ENCODE measurements at regions not wholly inside any gene's neighbourhood (a gene's known extent, or its start where the extent isn't known, plus 50 kb on each side); places are given as distances from the start of the nearest gene placed in this dataset.

DNA sequence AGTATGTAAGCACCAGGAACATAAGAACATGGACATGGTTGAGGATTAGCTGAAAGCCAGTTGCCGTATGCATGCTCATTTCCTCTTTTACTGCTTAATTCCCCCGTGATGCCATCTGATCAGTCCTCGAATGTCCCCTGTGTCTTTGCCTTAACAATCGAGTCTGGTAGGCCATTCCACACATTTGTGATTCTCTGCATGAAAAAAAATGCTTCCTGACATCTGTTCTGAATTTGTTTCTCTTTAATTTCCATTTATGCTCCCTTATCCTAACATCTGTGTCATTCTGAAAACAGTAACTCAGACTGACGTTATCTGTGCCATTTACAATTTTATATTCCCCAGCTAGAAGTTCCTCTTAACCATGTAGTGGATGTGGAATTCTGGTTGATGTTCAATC is 158.2 kb upstream of the TOX3 start:
- intact Hi-C loops (cut with micrococcal nuclease; ENCODE audit: unreplicated experiment): no loop called here
- CTCF ChIA-PET: no interaction called here
- H3K9me2 ChIP-seq (ENCODE audit: insufficient read depth): no peaks in the 10 kb centered on the region; the same call in 1 of the 2 replicates
- no peaks in the 10 kb centered on the region for H3K9me3 ChIP-seq (ENCODE audit: insufficient read depth, low read depth)
- H3F3A ChIP-seq (ENCODE audit: insufficient read depth, low read depth): no peaks in the 10 kb centered on the region
- no peaks in the 10 kb centered on the region for H3K79me2 ChIP-seq (ENCODE audit: low read depth)
- no peaks in the 10 kb centered on the region for H3K4me1 ChIP-seq (replicated peaks; ENCODE audit: insufficient read depth)
- no peak for TF ChIP-seq EZH2 (IDR thresholded peaks at IDR 0.05; ENCODE audit: low read depth)
- TF ChIP-seq, protein P1, sequence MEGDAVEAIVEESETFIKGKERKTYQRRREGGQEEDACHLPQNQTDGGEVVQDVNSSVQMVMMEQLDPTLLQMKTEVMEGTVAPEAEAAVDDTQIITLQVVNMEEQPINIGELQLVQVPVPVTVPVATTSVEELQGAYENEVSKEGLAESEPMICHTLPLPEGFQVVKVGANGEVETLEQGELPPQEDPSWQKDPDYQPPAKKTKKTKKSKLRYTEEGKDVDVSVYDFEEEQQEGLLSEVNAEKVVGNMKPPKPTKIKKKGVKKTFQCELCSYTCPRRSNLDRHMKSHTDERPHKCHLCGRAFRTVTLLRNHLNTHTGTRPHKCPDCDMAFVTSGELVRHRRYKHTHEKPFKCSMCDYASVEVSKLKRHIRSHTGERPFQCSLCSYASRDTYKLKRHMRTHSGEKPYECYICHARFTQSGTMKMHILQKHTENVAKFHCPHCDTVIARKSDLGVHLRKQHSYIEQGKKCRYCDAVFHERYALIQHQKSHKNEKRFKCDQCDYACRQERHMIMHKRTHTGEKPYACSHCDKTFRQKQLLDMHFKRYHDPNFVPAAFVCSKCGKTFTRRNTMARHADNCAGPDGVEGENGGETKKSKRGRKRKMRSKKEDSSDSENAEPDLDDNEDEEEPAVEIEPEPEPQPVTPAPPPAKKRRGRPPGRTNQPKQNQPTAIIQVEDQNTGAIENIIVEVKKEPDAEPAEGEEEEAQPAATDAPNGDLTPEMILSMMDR (conservative IDR thresholded peaks at IDR 0.05): no peak
- no peak for DNase-seq
- POLR2A ChIA-PET (ENCODE audit: unreplicated experiment): no interaction called here
- no peak overlapping the region for H2AFZ ChIP-seq
- H3K4me3 ChIP-seq: no peak overlapping the region
- no peaks in the 10 kb centered on the region for H3K27me3 ChIP-seq (ENCODE audit: insufficient read depth, low read depth)
- no TSS peak for BruUV-seq (replicated peaks)
- no peak overlapping the region for H3K27ac ChIP-seq
- H3K4me2 ChIP-seq: no peak overlapping the region
- no peaks in the 10 kb centered on the region for H3K36me3 ChIP-seq (ENCODE audit: low read depth)
- no peaks in the 10 kb centered on the region for H4K20me1 ChIP-seq (ENCODE audit: insufficient read depth)

DNA sequence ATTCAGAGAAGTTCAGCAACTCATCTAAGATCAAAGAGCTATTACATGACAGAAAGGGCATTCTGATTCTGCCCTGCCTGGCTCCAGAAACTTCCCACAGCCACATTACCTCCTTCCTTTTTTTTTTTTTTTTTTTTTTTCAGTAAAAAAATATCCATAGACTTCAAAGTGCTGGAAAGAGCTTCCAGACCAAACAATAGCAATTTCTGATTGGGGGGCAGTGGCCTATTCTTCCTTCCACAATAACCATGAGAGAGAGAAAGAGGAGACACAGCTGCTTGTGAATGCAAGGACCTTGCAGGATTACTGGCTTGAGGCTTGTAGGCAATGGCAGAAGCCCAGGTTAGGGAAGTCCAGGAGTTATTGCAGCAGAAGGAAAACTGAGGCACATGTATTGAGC is 151.0 kb upstream of the TOX3 start:
- ChIA-PET POLR2A (ENCODE audit: unreplicated experiment) (no interaction called here), CTCF (no interaction called here)
- H3K36me3 ChIP-seq (ENCODE audit: low read depth): no peaks in the 10 kb centered on the region
- H3K79me2 ChIP-seq (ENCODE audit: low read depth): no peaks in the 10 kb centered on the region
- no TSS peak for BruUV-seq (replicated peaks)
- no peak for DNase-seq
- H3K27ac ChIP-seq: no peak overlapping the region
- no peaks in the 10 kb centered on the region for H3F3A ChIP-seq (ENCODE audit: insufficient read depth, low read depth)
- H3K9me2 ChIP-seq (ENCODE audit: insufficient read depth): no peaks in the 10 kb centered on the region; the same call in 1 of the 2 replicates
- no peaks in the 10 kb centered on the region for H3K9me3 ChIP-seq (ENCODE audit: insufficient read depth, low read depth)
- TF ChIP-seq, protein P1 (conservative IDR thresholded peaks at IDR 0.05): no peak
- no peak for TF ChIP-seq EZH2 (IDR thresholded peaks at IDR 0.05; ENCODE audit: low read depth)
- H2AFZ ChIP-seq: no peak overlapping the region
- H3K4me1 ChIP-seq (replicated peaks; ENCODE audit: insufficient read depth): no peaks in the 10 kb centered on the region
- H3K4me2 ChIP-seq: no peak overlapping the region
- intact Hi-C loops (cut with micrococcal nuclease; ENCODE audit: unreplicated experiment): no loop called here
- H4K20me1 ChIP-seq (ENCODE audit: insufficient read depth): no peaks in the 10 kb centered on the region
- no peak overlapping the region for H3K4me3 ChIP-seq
- no peaks in the 10 kb centered on the region for H3K27me3 ChIP-seq (ENCODE audit: insufficient read depth, low read depth)

DNA sequence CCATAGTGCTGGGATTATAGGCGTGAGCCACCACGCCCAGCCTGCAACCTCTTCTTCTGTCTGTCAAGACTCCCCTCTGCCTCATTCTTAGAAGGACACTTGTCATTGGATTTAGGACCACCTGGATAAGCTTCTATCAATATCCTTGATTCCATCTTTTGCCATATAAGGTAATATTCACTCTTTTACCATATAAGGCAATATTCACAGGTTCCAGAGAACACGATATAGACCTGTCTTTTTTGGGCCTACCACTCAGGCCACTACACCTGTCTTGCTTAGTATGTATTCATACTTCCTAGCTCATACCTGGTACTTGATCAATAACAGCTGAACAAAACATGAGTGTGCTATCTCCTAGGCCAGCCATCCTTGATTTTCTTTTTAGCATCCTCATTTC is 149.2 kb upstream of the TOX3 start:
- no peak overlapping the region for H2AFZ ChIP-seq
- CTCF ChIA-PET: interaction anchor here (0.6 kb wide), 1 partner anchor 10 kb away, joined by 3 read pairs; no protein-coding TSS in a partner anchor
- no peaks in the 10 kb centered on the region for H4K20me1 ChIP-seq (ENCODE audit: insufficient read depth)
- no peaks in the 10 kb centered on the region for H3K36me3 ChIP-seq (ENCODE audit: low read depth)
- H3K27me3 ChIP-seq (ENCODE audit: insufficient read depth, low read depth): no peaks in the 10 kb centered on the region
- intact Hi-C loops (cut with micrococcal nuclease; ENCODE audit: unreplicated experiment): no loop called here
- no peak for DNase-seq
- BruUV-seq (replicated peaks): no TSS peak
- H3K79me2 ChIP-seq (ENCODE audit: low read depth): no peaks in the 10 kb centered on the region
- no peaks in the 10 kb centered on the region for H3K9me3 ChIP-seq (ENCODE audit: insufficient read depth, low read depth)
- POLR2A ChIA-PET (ENCODE audit: unreplicated experiment): no interaction called here
- H3K4me3 ChIP-seq: no peak overlapping the region
- no peak overlapping the region for H3K4me2 ChIP-seq
- H3F3A ChIP-seq (ENCODE audit: insufficient read depth, low read depth): no peaks in the 10 kb centered on the region
- H3K27ac ChIP-seq: no peak overlapping the region
- no peaks in the 10 kb centered on the region for H3K4me1 ChIP-seq (replicated peaks; ENCODE audit: insufficient read depth)
- TF ChIP-seq, protein P1 (conservative IDR thresholded peaks at IDR 0.05): no peak
- TF ChIP-seq EZH2 (IDR thresholded peaks at IDR 0.05; ENCODE audit: low read depth): no peak
- no peaks in the 10 kb centered on the region; the same call in 1 of the 2 replicates for H3K9me2 ChIP-seq (ENCODE audit: insufficient read depth)

All from PC-9 (cell line).